Natural killer cell treated with Interleukin-12 subunit alpha and Interleukin-12 subunit beta and Interleukin-15 and Interleukin-18, amount 100 ng/mL, for 72 hours (primary cell): ENCODE measurements at regions not wholly inside any gene's neighbourhood (a gene's known extent, or its start where the extent isn't known, plus 50 kb on each side); places are given as distances from the start of the nearest gene placed in this dataset.
"Not testable (repeated sequence)": the region's sequence is repeated elsewhere in the genome, so short reads cannot be mapped to it uniquely, and the experiment has no call there.

Source experiments
- ATAC-seq, 2 donors: fragments of 150-1000 bp; cut with Tn5 transposase in 1 of 2; sonication (Bioruptor Pico), chemical (Tn5 transposase) in 1 of 2; 2 replicates each; pipeline ENCODE4 v1.10.0; 2021
- DNase-seq: peaks from one replicate; pipeline ENCODE4 v3.0.0; 2022; ENCODE audit warnings: low spot score
- H3K27ac Mint-ChIP-seq, 2 donors: 1 replicate in 1 of 2; 2 replicates in 1 of 2; pipeline ENCODE4 v1.8.0; 2022; ENCODE audit warnings: mixed read lengths in 2 of 2, mild to moderate bottlenecking in 1 of 2, moderate library complexity in 1 of 2
- H3K27me3 Mint-ChIP-seq, 2 donors: 1 replicate in 1 of 2; 2 replicates in 1 of 2; pipeline ENCODE4 v1.8.0; 2022; ENCODE audit warnings: mixed read lengths in 2 of 2
- H3K36me3 Mint-ChIP-seq: one replicate; pipeline ENCODE4 v1.8.0; 2022; ENCODE audit warnings: mixed read lengths
- H3K4me1 Mint-ChIP-seq, 2 donors: 1 replicate in 1 of 2; 2 replicates in 1 of 2; pipeline ENCODE4 v1.8.0; 2022; ENCODE audit warnings: low read depth in 2 of 2, mixed read lengths in 2 of 2, mild to moderate bottlenecking in 1 of 2
- H3K4me3 Mint-ChIP-seq: one replicate; pipeline ENCODE4 v1.8.0; 2022; ENCODE audit warnings: mixed read lengths
- H3K9me3 Mint-ChIP-seq: 2 replicates; pipeline ENCODE4 v1.8.0; 2022; ENCODE audit warnings: mixed read lengths

GRCh38 chr19:20271927-20272626 is 105.1 kb downstream of the ZNF486 start:
- not testable (repeated sequence) for H3K4me3 Mint-ChIP-seq, H3K36me3 Mint-ChIP-seq, DNase-seq, H3K27ac Mint-ChIP-seq, H3K9me3 Mint-ChIP-seq, ATAC-seq, H3K27me3 Mint-ChIP-seq, H3K4me1 Mint-ChIP-seq

DNA sequence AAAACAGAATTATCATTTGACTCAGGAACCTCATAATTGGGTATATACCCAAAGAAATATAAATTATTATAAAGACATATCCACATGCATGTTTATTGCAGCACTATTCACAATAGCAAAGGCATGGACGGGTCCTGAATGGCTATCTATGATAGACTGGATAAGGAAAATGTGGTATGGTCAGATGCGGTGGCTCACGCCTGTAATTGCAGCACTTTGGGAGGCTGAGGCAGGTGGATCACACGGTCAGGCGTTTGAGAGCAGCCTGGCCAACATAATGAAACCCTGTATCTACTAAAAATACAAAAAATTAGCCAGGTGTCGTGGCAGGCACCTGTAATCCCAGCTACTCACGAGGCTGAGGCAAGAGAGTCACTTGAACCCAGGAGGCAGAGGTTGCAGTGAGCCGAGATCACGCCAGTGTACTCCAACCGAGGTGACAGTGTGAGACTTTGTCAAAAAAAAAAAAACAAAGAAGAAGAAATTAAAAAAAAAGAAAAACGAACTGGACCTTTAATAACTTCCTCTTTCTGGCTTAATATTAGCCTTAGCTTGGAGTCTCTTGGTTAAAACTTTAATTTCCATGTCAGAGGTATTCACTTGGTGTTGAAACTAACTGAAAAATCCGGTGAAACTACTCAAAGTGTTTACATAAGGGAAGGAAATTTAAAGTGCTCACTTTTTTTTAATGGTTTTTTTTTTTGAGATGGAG is 104.4 kb downstream of the ZNF486 start:
- ATAC-seq (no peak), DNase-seq (no peak)
- no peak overlapping the region for H3K4me3 Mint-ChIP-seq
- H3K27me3 Mint-ChIP-seq = peaks cover 0 to 3% of the 10 kb centered on the region in 2 donors
- no peak overlapping the region for H3K27ac Mint-ChIP-seq
- no peaks in the 10 kb centered on the region for H3K36me3 Mint-ChIP-seq
- no peaks in the 10 kb centered on the region for H3K9me3 Mint-ChIP-seq
- no peaks in the 10 kb centered on the region for H3K4me1 Mint-ChIP-seq

- no peak for ATAC-seq
- Mint-ChIP-seq H3K27ac (no peak overlapping the region), H3K9me3 (no peaks in the 10 kb centered on the region), H3K36me3 (no peaks in the 10 kb centered on the region), H3K27me3 (peaks cover 0 to 3% of the 10 kb centered on the region in 2 donors), H3K4me1 (no peaks in the 10 kb centered on the region), H3K4me3 (no peak overlapping the region)
- DNase-seq = no peak
These were observed 102.4 kb downstream of the ZNF486 start for GRCh38 chr19:20269461-20269860.

DNA sequence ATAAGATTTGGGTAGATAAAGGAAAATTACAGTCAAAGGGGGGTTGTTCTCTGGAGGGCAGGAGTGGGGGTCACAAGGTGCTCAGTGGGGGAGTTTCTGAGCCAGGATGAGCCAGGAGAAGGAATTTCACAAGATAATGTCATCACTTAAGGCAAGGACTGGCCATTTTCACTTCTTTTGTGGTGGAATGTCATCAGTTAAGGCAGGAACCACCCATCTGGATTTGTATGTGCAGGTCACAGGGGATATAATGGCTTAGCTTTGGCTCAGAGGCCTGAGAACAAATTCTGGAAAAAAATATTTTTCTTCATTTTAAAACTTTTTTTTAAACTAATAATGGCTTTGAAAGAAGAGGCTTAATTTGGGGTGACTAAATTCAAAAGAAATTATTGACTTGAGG is 94.5 kb downstream of the ZNF486 start:
- H3K4me3 Mint-ChIP-seq, H3K9me3 Mint-ChIP-seq, H3K36me3 Mint-ChIP-seq, H3K27ac Mint-ChIP-seq, DNase-seq, H3K4me1 Mint-ChIP-seq, ATAC-seq: not testable (repeated sequence)
- peaks cover 0 to 10% of the 10 kb centered on the region in 2 donors for H3K27me3 Mint-ChIP-seq

GRCh38 chr19:20260738-20261137 is 93.7 kb downstream of the ZNF486 start:
- not testable (repeated sequence) for H3K27ac Mint-ChIP-seq, ATAC-seq, H3K4me3 Mint-ChIP-seq, H3K9me3 Mint-ChIP-seq, H3K36me3 Mint-ChIP-seq, H3K4me1 Mint-ChIP-seq, DNase-seq
- peaks cover 0 to 10% of the 10 kb centered on the region in 2 donors for H3K27me3 Mint-ChIP-seq

- no peak for ATAC-seq
- H3K9me3 Mint-ChIP-seq = peaks cover 7% of the 10 kb centered on the region
These were observed 92.6 kb downstream of the ZNF486 start for GRCh38 chr19:20259615-20260014.

GRCh38 chr19:20256606-20257005 is 89.6 kb downstream of the ZNF486 start:
- Mint-ChIP-seq H3K27me3 (peaks cover 0 to 8% of the 10 kb centered on the region in 2 donors), H3K27ac (no peak overlapping the region), H3K36me3 (no peaks in the 10 kb centered on the region), H3K4me1 (no peaks in the 10 kb centered on the region), H3K4me3 (no peak overlapping the region), H3K9me3 (peaks cover 7% of the 10 kb centered on the region)
- no peak for ATAC-seq
- DNase-seq = no peak

More at GRCh38 chr19:20259615-20260014, 92.6 kb downstream of the ZNF486 start:
- Mint-ChIP-seq H3K36me3 (no peaks in the 10 kb centered on the region), H3K4me3 (no peak overlapping the region), H3K4me1 (no peaks in the 10 kb centered on the region), H3K27ac (no peak overlapping the region), H3K27me3 (peaks cover 0 to 10% of the 10 kb centered on the region in 2 donors)
- DNase-seq = no peak

GRCh38 chr19:20254121-20254520 is 87.1 kb downstream of the ZNF486 start:
- Mint-ChIP-seq H3K36me3 (no peaks in the 10 kb centered on the region), H3K27ac (no peak overlapping the region), H3K4me3 (no peak overlapping the region), H3K27me3 (peaks cover 0 to 4% of the 10 kb centered on the region in 2 donors), H3K4me1 (no peaks in the 10 kb centered on the region), H3K9me3 (peaks cover 7% of the 10 kb centered on the region)
- no peak for ATAC-seq
- DNase-seq = no peak

DNA sequence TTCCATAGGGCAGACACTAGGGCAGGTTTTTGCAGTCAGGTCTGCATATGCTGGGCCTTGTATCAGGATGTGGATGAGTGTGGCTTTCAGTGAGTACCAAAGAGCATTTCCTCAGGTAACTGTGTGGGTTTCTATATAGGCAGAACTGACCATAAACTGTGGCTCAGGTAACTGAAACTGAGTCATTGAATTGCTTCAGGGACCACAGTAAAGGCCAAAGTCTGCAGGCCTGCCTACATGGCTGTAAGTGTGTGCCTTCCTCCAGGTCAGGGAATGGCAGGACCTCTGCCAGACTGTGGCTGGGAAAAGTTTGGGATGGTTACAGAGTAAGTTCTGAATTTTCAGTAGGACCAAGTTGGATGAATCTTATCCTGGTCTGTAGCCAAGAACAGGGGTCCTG is 85.6 kb downstream of the ZNF486 start:
- DNase-seq (no peak), ATAC-seq (no peak)
- Mint-ChIP-seq H3K9me3 (no peaks in the 10 kb centered on the region), H3K36me3 (no peaks in the 10 kb centered on the region), H3K27ac (no peak overlapping the region), H3K4me3 (no peak overlapping the region), H3K27me3 (no peaks in the 10 kb centered on the region), H3K4me1 (no peaks in the 10 kb centered on the region)

- Mint-ChIP-seq H3K36me3 (no peaks in the 10 kb centered on the region), H3K27me3 (no peaks in the 10 kb centered on the region), H3K9me3 (no peaks in the 10 kb centered on the region), H3K27ac (no peak overlapping the region), H3K4me1 (no peaks in the 10 kb centered on the region), H3K4me3 (no peak overlapping the region)
- ATAC-seq (no peak), DNase-seq (no peak)
These were observed 83.6 kb downstream of the ZNF486 start for GRCh38 chr19:20250627-20251026.

DNA sequence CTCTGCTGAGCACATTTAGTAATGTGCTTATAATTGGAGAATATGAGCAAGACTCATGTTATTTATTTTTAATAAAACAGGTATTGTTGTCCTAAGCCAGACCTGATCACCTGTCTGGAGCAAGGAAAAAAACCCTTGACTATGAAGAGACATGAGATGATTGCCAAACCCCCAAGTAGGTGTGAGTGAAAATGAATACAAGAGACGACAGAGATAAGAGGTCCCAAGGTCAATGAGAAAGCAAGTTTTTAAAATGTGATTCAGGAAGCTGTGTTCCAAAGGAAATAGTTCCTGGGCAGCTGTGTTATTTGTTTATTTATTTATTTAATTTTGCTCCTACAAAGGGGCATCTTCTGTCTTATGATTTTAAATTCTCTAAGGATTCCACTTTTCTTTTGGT is 83.1 kb downstream of the ZNF486 start:
- no peak overlapping the region for H3K27ac Mint-ChIP-seq
- H3K4me1 Mint-ChIP-seq = peaks cover 0 to 4% of the 10 kb centered on the region in 2 donors

More for the DNA sequence above, 83.1 kb downstream of the ZNF486 start:
- H3K4me3 Mint-ChIP-seq = no peak overlapping the region
- no peaks in the 10 kb centered on the region for H3K9me3 Mint-ChIP-seq
- DNase-seq = no peak
- ATAC-seq = no peak
- no peaks in the 10 kb centered on the region for H3K36me3 Mint-ChIP-seq
- no peaks in the 10 kb centered on the region for H3K27me3 Mint-ChIP-seq
